Osteocyte (in vitro differentiated cells): ENCODE measurements at regions not wholly inside any gene's neighbourhood (a gene's known extent, or its start where the extent isn't known, plus 50 kb on each side); places are given as distances from the start of the nearest gene placed in this dataset.

Source experiments
- DNase-seq: peaks from one replicate; pipeline ENCODE4 v3.0.0; 2021; ENCODE audit warnings: mixed read lengths; ENCODE audit not compliant: unreplicated experiment; ENCODE audit errors: extremely low spot score
- H3K27ac Mint-ChIP-seq: one replicate; pipeline ENCODE4 v1.8.0; 2021; ENCODE audit warnings: mild to moderate bottlenecking, mixed read lengths; ENCODE audit not compliant: unreplicated experiment
- H3K27me3 Mint-ChIP-seq: one replicate; pipeline ENCODE4 v1.8.0; 2021; ENCODE audit warnings: mixed read lengths; ENCODE audit not compliant: unreplicated experiment
- H3K36me3 Mint-ChIP-seq: one replicate; pipeline ENCODE4 v1.8.0; 2021; ENCODE audit warnings: mixed read lengths; ENCODE audit not compliant: unreplicated experiment
- H3K4me1 Mint-ChIP-seq: one replicate; pipeline ENCODE4 v1.8.0; 2021; ENCODE audit warnings: mixed read lengths; ENCODE audit not compliant: unreplicated experiment
- H3K4me3 Mint-ChIP-seq: one replicate; pipeline ENCODE4 v1.8.0; 2021; ENCODE audit warnings: mild to moderate bottlenecking, moderate library complexity, mixed read lengths; ENCODE audit not compliant: unreplicated experiment
- H3K9me3 Mint-ChIP-seq: one replicate; pipeline ENCODE4 v1.8.0; 2021; ENCODE audit warnings: mixed read lengths; ENCODE audit not compliant: unreplicated experiment
- TF ChIP-seq, protein P1 (sequence below): fragments of 200-600 bp; sonication (generic); IDR thresholded peaks from 2 replicates; pipeline ENCODE4 v1.5.0; 2021; ENCODE audit warnings: antibody characterized with exemption, mild to moderate bottlenecking, moderate library complexity

DNA sequence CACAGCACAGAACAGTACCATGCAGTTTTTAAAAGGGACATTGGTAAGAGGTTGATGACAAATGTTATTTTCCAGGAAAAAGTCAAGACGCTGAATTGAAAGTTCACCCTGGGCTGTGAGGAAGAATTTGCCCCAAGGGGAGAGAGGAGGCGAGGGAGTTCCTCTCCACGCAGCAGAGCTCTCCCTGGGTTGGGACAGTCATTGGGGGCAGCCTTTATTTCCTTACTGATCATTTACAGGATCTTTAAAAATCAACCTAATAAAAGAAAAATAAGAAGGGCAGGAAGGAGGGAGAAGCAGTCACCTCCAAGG is 49.9 kb upstream of the WNT7B start:
- Mint-ChIP-seq H3K4me1 (peaks cover 47% of the 10 kb centered on the region), H3K4me3 (peak overlapping the region; percentile 61), H3K36me3 (peaks cover 2% of the 10 kb centered on the region), H3K27ac (peak overlapping the region; percentile 85), H3K27me3 (no peaks in the 10 kb centered on the region), H3K9me3 (no peaks in the 10 kb centered on the region)
- TF ChIP-seq, protein P1, sequence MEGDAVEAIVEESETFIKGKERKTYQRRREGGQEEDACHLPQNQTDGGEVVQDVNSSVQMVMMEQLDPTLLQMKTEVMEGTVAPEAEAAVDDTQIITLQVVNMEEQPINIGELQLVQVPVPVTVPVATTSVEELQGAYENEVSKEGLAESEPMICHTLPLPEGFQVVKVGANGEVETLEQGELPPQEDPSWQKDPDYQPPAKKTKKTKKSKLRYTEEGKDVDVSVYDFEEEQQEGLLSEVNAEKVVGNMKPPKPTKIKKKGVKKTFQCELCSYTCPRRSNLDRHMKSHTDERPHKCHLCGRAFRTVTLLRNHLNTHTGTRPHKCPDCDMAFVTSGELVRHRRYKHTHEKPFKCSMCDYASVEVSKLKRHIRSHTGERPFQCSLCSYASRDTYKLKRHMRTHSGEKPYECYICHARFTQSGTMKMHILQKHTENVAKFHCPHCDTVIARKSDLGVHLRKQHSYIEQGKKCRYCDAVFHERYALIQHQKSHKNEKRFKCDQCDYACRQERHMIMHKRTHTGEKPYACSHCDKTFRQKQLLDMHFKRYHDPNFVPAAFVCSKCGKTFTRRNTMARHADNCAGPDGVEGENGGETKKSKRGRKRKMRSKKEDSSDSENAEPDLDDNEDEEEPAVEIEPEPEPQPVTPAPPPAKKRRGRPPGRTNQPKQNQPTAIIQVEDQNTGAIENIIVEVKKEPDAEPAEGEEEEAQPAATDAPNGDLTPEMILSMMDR: no peak
- no peak for DNase-seq

DNA sequence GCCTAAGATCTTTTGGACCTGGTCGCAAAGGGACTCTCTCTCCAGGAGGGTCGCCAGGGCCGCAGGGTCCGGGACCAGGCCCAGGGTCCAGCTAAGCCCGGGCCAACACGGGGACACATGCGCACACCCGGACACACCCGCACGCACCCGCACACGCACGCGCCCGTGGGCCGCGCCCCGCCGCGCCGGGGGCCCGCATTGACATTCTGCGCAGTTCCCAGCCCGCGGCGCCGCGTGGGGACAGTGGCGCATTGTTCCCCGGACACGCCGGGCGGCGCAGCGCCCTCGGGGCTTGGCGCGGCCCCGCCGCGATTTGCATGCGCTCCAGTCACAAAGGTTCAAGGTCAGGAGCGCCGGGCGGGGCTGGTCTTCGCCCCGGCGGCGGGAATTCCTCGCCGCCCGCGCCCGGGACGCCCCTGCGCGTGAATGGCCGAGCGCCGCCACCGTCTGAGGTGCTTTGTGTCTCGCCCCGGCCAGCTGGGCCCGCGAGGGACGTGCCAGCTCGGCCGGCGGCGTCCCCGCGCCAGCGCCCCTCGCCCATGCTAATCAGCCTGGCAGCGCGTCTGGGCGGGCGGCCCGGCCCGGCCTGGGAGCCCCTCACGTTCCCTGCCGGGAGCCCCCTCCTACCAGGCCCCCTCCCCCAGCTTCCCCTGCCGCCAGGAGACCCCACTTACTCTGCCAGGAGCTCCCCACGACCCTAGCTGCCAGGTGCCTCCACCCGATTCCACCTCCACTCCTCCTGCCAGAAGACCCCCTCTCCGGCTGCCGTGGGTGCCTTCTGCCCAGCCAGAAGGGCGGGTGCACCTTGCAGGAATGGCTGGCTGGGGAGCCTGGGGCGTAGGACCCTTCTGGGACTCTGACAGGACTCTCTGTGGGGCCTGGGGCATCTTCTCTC is 50.5 kb upstream of the WNT7B start:
- H3K36me3 Mint-ChIP-seq: no peaks in the 10 kb centered on the region
- no peak for DNase-seq
- peak overlapping the region; percentile 63 for H3K27ac Mint-ChIP-seq
- H3K4me3 Mint-ChIP-seq: peak overlapping the region; percentile 61
- H3K27me3 Mint-ChIP-seq: no peaks in the 10 kb centered on the region
- peaks cover 47% of the 10 kb centered on the region for H3K4me1 Mint-ChIP-seq
- H3K9me3 Mint-ChIP-seq: no peaks in the 10 kb centered on the region
- TF ChIP-seq, protein P1: no peak

DNA sequence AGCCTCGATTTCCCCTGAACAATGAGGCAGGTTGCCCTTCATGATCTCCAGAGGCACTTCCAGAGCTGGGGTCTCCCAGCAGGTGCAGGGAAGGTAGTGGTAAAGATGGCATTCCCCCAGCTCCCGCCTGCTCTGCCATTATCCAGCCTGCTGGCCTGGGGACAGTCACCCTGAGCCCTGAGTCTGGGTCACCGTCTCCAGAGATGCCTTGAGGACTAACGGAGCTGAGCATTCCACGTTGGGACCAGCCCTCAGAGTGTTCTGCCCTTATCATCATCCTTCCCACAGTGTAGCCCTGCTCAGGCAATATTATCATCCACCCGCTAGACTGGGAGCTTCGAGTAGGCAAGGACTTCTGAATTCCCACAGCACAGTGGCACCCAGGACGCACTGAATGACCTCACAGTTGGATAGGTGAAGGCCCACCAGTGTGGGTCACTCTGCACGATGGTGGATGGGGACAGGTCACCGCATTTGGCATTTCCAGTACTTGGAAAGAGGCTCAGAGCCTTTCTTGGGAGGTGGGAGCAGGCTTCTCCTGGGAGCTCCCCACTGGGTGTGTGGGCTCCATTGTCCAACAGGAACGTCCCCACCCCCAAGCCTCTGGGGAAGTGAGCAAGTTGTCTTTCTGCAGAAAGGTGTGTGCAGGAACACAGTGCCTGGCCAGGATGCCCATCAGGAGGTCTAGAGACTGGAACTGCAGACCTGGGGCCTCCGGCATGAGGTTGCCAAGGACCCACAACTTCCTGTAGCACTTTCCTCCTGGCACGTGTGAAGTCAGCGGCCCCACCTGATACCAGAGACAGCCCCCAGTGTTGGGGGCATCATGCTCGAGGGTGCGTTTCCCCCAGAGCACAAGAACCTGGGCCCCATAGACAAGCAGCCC is 51.4 kb upstream of the WNT7B start:
- Mint-ChIP-seq H3K4me1 (peaks cover 48% of the 10 kb centered on the region), H3K9me3 (no peaks in the 10 kb centered on the region), H3K27ac (peak overlapping the region; percentile 63), H3K27me3 (no peaks in the 10 kb centered on the region), H3K4me3 (no peak overlapping the region), H3K36me3 (no peaks in the 10 kb centered on the region)
- DNase-seq: no peak
- TF ChIP-seq, protein P1: no peak

DNA sequence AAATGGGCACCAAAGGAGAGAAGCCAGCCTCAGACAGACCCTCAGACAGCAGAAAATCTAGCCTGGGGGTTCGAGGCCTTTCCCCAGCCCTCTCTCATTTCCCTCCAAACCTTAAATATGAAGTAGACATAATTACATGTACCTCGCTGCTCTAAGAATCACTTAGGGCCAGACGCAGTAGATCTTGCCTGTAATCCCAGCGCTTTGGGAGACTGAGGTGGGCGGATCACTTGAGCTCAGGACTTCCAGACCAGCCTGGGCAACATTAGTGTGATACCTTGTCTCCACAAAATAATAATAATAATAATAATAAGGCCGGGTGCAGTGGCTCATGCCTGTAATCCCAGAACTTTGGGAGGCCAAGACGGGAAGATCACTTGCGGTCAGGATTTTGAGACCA is 52.1 kb upstream of the WNT7B start:
- no peak overlapping the region for H3K4me3 Mint-ChIP-seq

More for the DNA sequence above, 52.1 kb upstream of the WNT7B start:
- peaks cover 50% of the 10 kb centered on the region for H3K4me1 Mint-ChIP-seq
- H3K27me3 Mint-ChIP-seq: no peaks in the 10 kb centered on the region
- no peaks in the 10 kb centered on the region for H3K36me3 Mint-ChIP-seq
- H3K27ac Mint-ChIP-seq: no peak overlapping the region
- no peaks in the 10 kb centered on the region for H3K9me3 Mint-ChIP-seq
- DNase-seq: no peak
- TF ChIP-seq, protein P1: no peak
